Bone marrow (tissue), 2 donors: ENCODE measurements at regions not wholly inside any gene's neighbourhood (a gene's known extent, or its start where the extent isn't known, plus 50 kb on each side); places are given as distances from the start of the nearest gene placed in this dataset.
"Not testable (repeated sequence)": the region's sequence is repeated elsewhere in the genome, so short reads cannot be mapped to it uniquely, and the experiment has no call there.

Experiments
- DNase-seq, 2 donors: peaks; one replicate each; lab custom pipeline; 2025; lab: John Stamatoyannopoulos, UW

DNA sequence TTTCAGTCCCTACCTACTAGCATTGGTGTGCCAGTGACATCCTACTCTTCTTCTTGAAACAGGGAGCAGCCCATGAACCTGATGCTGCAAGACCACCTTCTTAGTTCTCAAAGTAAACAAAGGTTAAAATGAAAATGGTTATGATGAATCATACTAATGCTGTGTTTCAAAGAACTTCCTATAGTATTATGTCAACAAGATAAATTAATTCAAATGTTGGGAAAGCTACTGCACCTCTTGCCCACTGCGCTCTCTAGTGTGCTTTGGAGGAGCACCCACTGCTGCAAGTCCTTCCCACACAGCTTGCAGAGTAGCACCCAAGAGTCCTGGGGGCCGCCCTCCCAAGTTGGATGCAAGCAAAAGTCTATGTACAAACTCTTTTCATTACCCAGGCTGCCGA lies 81.1 kb downstream of the CD200R1L start:
- no peak for DNase-seq

DNA sequence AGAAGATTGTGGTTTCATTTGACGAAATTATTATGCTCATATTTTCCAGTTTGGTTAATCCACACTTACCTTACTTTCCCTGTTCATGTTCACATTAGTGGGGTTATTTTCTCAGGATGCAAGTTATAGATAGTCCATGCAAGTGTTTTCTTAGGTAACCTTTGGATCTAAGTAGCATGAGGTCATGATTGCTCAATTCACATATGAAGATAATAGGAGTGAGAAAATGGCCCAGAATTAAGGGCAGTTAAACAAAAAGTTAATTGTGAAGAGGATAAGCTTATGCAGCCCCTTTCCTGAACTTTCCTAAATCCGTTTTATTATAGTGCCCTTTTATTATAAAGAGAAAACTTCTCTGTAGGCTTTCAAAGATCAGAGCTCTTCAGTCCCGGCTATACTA lies 83.4 kb downstream of the CD200R1L start:
- no peak for DNase-seq

DNA sequence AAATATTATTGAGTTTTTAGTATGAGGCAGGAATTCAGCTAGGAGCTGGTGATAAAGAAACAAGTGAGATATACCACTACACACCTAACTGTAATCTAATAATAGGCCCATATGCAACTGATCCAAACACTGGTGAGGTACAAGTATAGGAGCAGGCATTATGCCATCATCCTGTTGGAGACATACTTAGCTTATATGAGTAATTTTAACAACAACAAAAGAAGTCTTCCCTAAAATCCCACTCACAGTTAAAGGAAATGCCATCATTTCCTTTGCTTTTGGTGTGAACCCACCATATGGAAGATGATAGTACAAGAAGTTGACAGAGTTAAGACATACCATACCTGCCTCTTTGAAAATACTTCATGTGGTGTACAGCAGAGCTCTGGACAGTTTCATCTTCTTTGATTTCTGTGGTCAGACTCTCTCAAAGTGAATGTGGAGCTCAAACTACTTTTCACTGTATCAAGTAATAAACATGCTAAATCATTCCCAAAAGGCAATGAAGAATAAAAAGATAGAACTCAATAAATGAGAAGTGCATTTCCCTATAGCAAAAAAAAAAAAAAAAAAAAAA lies 85.5 kb downstream of the CD200R1L start:
- DNase-seq, result no peak

DNA sequence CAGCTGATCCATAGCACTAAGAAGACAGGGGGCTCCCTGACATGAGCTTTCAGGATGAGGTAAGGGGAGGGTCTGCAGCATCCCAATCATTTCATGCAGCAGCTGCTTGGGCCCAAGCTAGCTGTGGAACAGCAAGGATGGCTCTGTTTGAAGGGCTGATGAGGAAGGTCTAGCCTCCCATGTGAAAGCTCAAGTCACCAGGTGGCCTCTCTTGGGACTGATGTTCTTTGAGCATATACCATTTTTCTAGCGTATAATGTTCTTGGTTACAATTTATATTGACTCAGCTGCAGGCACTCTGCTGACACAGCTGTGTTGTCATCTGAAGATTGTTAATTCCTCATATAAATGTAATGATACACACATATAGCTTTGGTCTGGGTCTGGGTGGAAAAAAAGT lies 87.0 kb downstream of the CD200R1L start:
- no peak for DNase-seq

DNA sequence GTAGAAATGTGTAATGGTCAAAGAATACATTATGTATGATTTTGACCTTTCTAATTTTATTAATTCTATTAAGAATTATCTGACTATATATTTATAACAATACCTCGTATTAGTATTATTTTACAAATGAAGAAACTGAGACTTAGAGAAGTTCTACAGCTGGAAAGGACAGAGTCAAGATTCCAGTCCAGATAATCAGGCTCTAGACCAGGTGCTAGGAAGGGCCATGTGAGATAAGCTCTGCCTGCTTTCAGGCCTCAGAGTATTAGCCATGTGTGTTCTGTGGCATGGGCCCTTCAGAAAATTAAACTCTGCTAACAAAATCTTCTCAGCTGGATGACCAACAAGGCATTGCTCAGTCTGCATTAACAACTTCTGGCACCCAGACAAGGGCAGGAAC lies 87.5 kb downstream of the CD200R1L start:
- no peak for DNase-seq

DNA sequence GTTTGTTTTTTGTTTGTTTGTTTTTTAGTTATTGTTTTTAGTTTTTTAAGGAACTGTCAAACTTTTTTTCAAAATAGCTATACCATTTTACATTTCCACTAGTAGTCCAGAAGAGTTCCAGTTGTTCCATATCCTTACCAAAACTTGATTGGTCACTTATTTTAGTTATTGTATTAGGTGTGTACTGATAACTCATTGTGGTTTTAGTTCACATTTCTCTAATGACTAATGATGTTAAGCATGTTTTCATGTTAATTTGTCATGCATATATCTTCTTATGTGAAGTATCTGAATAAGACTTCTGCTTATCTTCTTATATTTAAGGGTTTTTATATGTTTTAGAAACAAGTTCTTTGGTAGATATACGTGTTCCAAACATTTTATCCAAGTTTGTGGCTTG lies 89.5 kb downstream of the CD200R1L start:
- DNase-seq, result no peak

DNA sequence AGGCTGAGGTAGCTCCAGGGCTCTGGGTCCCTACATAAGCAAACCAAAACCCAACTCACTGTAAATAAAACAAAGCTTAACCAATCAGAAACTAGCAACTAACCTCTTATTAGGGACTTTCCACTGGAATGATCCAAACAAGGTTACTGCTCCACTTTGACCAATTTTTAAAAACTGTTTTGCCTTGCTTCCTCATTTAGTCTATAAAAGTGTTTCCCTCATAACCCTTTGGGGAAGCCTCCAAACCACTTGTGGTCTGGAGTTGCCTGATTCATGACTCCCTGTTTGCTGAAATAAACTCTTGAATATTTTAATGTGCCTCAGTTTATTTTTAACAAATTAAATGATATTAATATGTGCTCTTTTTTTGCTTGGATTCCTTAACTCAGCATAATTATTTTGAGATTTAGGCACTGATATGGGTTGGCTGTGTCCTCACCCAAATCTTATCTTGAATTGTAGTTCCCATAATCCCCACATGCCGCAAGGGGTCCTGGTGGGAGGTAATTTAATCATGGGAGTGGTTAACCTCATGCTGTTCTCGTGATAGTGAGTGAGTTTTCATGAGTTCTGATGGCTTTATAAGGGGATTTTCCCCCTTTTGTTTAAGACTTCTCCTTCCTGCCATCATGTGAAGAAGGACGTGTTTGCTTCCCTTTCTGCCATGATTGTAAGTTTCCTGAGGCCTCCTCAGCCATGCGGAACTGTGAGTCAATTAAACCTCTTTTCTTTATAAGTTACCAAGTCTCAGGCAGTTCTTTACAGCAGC lies 90.6 kb downstream of the CD200R1L start:
- DNase-seq, result peak in 1 of 2 donors; percentile 60

DNA sequence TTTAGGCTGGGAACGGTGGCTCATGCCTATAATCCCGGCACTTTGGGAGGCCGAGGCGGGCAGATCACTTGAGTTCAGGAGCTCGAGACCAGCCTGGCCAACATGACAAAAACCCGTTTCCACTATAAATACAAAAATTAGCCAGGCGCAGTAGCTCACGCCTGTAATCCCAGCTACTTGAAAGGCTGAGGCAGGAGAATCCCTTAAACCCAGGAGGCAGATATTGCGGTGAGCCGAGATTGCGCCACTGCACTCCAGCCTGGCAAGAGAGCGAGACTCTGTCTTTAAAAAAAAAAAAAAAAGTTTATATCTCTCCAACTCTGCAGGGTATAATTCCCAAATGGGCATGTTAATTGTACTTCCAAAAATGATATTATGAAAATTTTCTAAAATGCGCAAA lies 91.6 kb downstream of the CD200R1L start:
- not testable (repeated sequence) for DNase-seq

DNA sequence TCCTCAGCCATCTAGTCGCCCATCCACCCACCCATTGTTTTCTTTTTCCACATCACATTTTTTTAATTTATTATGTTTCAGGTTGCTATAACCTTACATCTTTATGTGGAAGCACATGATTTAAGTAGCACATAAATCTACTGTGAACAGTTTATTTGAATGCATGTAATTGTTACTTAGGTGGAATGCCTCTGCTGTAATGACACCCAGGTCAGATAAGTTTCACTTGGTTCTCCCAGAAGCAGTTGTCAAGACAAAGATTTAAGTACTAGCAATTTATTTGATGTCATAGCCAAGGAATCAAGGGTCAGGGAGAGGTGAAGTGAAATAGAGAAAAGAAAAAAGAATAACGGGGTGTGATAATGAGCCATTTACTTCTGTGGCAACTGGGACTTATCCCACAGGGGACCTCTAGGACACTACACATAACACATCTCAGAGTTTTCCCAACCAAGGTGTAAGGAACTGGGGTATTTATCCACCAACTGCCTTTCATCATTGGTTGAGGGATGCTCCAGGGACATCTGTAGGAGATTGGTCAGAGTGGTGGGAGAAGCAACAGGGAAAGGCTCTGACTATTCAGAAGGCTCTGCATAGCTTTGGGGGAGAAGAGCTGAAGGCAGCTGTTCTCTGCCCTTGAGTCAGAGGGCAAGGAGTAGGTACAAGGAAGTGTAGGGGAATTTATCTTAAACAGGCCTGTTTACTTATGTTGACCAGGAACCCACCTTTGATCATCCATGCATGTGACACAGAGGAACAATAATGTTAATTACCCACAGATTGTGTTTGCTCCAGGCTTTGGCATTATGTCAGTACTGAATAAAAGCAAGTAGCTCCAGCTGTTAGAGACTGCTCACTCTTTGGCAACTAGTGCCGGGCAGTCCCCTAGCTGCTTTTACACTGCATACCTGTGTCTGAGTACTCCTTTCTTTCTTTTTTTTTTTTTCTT lies 94.8 kb downstream of the CD200R1L start:
- DNase-seq, result no peak

DNA sequence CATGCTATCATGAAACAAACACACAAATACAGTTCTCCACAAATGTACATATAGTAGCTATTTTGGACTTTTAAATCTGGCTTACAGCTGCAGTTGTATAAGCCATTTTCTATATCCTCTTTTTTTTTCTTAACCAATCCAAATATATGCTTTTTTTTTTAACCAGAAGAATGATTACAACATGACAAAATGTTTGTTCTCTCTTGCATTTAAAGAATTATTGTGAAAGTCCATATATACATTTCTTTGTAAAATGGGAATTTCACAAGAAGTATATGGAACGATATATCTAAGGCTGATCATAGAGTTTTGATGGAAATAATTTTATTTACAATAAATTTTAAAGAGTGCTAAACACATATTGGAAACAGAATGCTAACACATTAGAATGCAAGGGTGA lies 95.6 kb downstream of the CD200R1L start:
- no peak for DNase-seq

DNA sequence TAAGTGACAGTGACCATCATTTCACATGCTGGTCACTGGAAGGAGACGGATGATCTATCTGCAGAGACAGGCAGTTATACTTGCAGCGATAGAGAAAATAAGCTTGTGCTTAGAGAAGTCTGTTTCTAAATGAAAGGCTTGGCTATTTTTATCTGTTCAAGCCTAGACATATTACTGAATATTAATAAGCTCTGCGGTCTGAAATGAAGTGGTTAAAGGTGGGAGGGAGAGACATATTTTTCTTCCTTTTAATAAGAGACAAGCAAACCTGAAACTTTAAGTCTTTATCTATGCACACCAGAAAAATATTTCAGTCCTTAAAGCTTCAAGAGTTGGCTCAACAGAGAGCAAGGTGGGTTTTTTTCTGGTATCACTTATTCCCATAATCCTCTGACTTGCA lies 99.0 kb downstream of the CD200R1L start:
- no peak for DNase-seq

DNA sequence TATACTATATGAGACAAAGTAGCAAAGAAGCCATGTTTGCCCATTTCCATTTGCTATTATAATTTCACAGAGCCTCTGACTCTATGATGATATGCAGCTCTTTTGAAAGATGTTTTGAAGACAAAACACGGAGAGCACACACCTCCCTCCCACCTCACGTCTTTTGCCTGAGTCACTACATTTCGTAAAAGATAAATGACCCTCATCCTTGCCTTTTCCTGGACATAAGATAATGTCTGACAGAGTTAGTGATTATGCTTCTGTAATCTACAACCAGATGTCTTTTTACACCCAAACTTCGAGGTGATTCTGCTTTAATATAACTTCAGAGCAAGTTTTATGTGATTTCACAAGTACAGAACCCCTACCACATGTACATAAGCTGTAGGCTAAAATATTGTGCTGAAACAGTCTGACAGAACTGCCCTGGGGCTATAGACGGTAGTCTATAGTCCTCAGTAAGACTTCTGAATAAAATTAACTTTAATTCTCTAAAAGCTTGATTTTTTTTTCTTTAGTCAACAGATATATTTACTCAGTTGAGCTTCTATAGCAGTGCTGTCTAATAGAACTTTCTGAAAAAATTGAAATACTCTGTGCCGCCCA lies 99.9 kb downstream of the CD200R1L start:
- no peak for DNase-seq

DNA sequence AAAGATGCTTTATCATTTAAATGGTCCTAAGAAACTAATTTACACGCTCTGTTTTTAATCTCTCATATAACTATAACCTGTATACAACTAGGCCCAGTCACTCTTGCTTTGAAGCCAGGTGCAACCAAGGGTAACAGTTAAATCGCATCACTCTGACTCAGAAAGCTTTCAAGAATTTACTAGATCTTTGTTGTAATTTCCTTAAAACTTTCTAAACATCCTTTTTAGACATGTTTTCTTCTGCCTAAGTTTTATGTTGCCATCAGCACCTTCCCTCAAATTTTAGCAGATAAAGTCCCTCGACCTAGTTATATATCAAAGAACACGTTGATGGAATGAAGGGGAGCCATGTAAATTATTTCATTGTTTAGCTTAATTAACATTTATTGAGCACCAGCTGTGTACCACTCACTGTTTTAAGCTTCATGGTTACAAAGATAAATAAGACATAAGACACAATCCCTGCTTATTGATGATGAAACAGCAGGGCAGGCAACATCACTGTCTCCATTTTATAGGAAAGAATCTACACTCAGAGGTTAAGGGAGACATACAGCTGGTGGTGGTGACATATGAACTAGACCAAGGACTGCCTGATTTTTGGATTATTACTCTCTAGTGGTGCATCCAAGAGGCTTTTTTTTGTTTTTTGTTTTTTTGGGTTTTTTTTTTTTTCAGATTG lies 101.0 kb downstream of the CD200R1L start:
- no peak for DNase-seq

DNA sequence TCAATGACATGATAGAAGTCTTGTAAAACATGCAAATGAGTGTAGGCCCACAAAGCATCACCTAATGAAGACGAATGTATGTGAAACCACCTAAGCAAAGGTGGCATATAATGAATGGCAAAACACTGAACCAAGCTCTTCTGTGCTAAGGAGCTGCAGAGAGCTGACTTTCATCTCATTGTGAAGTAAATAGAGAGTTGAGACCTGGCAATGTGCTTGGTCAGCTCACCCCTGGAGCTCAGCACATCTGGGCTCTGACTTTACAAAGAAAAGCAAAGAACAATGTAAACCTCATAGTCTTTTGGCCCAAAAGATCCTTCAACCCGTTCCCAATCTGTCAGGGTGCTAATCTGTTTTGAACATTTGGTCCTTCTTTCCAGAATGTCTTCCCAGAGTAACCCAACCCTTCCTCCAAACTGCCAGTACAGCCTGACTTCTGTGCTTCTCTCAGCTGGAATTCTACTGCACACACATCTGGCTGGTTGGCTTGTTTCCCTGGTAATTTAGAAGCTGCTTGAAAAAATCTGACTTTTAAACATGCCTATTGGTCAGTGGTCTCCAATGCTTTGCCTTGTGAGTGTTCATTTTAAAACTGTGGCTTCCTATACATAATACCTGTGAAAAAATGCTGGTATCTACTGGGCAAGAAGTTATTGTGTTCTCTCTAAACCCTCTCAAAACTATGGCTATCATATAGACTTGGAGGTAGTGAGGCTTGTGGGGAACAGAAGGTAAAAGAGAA lies 101.7 kb downstream of the CD200R1L start:
- no peak for DNase-seq

DNA sequence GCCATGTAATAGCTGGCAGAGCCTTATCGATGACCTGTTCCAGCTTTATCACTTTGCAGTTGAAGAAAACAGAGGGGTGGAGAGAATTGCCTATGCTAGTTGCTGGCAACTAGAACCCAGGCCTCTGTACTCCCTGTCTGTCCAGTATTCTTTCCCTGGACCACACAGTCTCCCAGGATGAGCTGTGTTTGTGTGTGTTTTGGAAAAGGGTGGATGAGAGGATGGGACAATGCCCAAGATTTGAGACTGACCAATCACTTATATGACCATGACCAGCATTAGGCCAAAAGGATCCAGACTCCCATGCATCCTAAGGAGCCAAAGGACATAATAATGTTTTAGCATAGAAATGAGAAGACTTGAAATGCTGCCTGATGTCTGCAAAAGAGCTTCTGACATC lies 102.6 kb downstream of the CD200R1L start:
- no peak for DNase-seq

DNA sequence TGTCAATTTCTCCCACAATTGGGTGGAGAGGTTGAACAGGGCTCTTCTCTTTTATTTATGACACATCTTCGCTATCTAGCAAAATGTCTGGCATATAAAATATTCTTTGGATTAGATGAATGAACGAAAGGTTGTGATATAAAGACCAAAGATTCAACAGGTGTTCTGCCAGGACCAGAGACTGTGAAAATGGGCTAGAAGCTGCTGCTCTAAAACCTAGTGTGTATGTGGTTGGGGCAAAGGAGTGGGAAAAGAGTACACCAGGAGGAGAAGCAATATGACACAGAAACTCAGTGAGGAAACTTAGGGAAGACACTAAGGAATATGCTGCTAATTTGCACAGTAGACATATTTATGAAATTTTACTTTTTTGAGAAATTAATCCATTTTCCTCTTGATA lies 102.0 kb upstream of the CCDC80 start:
- DNase-seq, result no peak

DNA sequence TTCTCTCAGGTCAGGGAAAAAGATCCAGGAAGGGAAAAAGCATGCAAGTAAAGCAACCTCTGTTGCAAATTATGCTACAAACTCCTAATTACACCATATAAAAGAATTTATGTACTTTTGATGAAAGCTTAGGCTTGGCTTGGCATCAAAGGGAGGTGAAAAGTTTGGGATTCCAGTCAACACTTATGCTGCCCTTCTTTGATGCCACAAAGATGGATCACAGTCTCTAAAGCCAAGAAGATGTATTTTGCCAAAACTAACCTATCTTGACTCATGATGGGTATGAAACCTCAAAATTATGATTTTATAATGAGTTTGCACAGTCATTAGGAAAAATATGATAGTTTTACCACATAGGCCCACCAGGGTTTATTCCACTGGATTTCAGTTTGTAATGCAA lies 101.0 kb upstream of the CCDC80 start:
- DNase-seq, result no peak

DNA sequence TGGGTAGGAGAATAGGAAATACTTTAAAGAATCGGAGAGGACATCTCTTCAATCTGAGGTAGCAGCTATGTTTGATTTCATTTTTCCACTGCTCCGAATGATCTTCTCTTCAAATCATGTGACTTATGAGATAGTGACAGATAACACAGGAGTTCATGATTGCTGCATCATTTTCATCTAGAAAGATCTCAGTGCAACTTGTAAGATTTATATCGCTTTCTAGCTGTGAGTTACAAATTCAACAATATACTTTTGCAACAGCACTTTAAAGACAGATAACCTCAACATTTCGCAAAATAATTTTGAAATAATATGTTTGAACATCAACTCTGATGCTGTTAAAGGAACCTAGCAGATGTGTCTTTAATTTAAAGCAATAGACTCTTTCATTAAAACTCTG lies 99.9 kb upstream of the CCDC80 start:
- DNase-seq, result no peak

DNA sequence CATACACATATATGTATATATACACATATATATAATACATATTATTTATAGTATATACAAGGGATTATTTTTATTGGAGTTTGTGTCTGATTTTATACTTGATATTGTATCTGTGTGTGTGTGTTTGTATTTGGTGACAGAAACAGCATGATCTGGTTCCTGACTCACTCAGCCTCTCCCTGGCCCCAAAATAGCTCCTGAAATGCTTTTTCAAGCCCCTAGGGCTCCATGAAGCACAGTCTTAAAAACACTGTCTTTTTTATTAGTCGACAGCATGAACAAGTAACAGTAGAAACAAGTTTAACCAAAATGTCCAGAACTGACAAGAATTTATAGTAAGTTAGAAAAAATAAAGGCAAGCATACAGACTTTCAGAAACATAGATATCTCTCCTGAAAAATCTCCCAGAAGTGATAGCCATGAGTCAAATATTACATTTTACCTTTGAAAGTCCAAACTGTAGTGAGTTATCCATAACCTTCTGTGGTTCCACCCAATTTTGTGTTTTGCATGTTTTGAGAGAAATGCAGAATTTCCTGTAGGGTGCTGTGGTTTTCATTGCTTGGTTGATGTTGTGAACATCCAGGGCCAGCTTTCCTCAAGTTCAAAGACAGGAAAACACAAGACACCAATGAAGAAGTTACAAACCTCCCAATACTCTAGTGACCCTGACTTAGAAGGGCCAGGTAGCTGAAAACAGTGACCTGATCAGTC lies 98.5 kb upstream of the CCDC80 start:
- no peak for DNase-seq

DNA sequence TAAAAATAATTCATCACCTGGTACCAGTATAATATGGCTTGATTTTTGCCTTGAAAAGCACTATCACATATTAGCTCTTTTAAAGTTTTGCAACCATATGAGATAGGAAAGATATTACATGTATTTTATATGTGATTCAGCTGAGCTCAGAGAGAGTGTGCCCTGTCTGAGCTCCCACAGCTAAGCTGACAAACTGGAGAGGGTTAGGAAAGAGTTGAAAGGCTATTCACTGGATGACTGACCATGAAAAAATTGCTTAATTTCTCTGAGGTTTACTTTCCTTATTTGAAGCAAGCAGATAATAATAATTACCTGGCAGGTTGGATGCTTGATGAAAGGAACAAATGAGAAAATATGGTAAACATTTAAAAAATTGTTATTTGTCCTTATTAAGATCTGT lies 97.4 kb upstream of the CCDC80 start:
- DNase-seq, result no peak
